ENCODE measurements at regions not wholly inside any gene's neighbourhood (a gene's known extent, or its start where the extent isn't known, plus 50 kb on each side); places are given as distances from the start of the nearest gene placed in this dataset.
A peak's percentile ranks its signal among the peaks of the same experiment; 100 is the strongest.

DNA sequence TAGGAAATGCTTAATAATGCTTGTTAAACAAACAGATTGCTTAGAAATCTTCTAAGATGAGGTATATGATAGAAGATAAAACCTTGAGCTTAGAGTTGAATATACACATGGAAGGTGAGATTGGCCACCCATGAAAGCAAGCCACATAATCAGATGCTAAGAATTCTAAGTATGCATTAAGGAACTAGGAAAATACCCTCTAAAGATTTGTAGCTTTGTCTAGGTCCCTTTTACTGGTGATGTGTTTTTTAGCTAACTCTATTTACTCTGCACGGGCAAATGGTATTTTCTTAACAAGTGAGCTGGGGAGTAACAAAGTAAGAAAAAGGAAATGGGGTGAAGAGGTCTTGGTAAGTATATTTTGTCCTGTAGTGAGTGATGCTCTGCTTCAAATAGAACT is 310.3 kb downstream of the OXSM start:
- H3K9ac ChIP-seq: 0 out of 22 replicates have a peak overlapping the region, but pooled peaks of 1 of the 11 experiments have one; percentile 20
- H3K9me3 ChIP-seq (replicated peaks in 1 of 11): peaks cover 50 to 68% (median 61%) of the 10 kb centered on the region in 11 experiments
- H3K27ac ChIP-seq: peak overlapping the region in 7 of 11 experiments; percentile 6 to 94 (median 93); a peak in 11 of 22 replicates

DNA sequence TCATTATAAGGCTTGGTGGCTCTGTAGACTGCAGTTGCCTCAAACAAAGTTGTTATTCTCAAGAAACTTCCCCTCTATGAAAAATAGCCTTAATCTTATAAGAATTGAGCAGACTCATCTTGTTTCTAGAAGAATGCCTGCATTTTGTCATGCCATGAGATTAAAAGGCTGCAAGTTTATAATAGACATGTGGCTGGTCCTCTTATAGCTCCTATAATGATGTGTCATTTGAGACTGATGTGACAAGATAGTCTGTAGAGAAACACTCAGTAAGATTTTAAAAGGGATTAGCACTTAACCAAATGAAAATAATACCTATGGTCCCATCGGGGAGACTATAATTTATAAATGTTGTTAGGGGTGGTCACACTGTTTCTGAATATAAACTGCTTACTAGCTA is 312.5 kb downstream of the OXSM start:
- TF ChIP-seq Cebpa-rat (IDR thresholded peaks at IDR 0.05): no peak
- H4K20me1 ChIP-seq: no peaks in the 10 kb centered on the region
- H3K9ac ChIP-seq: peak overlapping the region in 7 of 11 experiments; percentile 15 to 86 (median 77); a peak in 10 of 22 replicates
- peak overlapping the region in 10 of 11 experiments; percentile 1 to 93 (median 80); a peak in 17 of 22 replicates for H3K4me2 ChIP-seq
- H3K9me3 ChIP-seq (replicated peaks in 1 of 11): peaks cover 28 to 52% (median 43%) of the 10 kb centered on the region in 11 experiments
- H3K27ac ChIP-seq: peak overlapping the region in 8 of 11 experiments; percentile 84 to 94 (median 90); a peak in 16 of 22 replicates
- H3K36me3 ChIP-seq: peaks cover 0 to 21% (median 0%) of the 10 kb centered on the region in 11 experiments; a peak in 4 of 22 replicates
- peaks cover 41 to 84% (median 74%) of the 10 kb centered on the region in 10 experiments for H3K4me1 ChIP-seq
- no peaks in the 10 kb centered on the region for H3K27me3 ChIP-seq
- no peak overlapping the region for H3K4me3 ChIP-seq

More for the DNA sequence above, 310.3 kb downstream of the OXSM start:
- H3K27me3 ChIP-seq: no peaks in the 10 kb centered on the region
- no peak for TF ChIP-seq Cebpa-rat (IDR thresholded peaks at IDR 0.05)
- peaks cover 24 to 62% (median 57%) of the 10 kb centered on the region in 10 experiments for H3K4me1 ChIP-seq
- no peaks in the 10 kb centered on the region for H4K20me1 ChIP-seq
- peaks cover 0 to 27% (median 0%) of the 10 kb centered on the region in 11 experiments; a peak in 6 of 22 replicates for H3K36me3 ChIP-seq
- peak overlapping the region in 2 of 10 experiments; percentile 4 to 41; a peak in 2 of 20 replicates for H3K4me3 ChIP-seq
- H3K4me2 ChIP-seq: peak overlapping the region in 9 of 11 experiments; percentile 10 to 93 (median 60); a peak in 17 of 22 replicates

DNA sequence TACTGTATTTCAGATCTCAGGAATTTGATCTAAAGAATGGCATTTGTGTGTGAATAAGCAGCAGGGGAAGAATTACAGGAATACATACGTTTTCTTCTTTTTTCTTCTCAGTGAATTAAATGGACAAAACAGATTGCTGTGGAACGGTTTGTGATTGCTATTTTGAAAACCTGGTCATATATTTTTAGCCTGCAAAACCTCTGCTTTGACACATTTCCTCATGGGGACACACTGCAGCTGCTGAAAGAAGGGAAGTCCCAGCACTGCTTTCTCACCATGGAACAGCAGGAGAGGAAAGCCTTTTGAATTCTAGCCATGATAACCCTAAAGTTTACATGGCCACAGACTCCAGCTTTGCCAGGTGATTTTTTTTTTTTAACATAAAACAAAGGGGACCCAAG is 315.0 kb downstream of the OXSM start:
- H3K27me3 ChIP-seq: no peaks in the 10 kb centered on the region
- peak overlapping the region in 10 of 11 experiments; percentile 67 to 94 (median 86); a peak in 21 of 22 replicates for H3K27ac ChIP-seq
- peaks cover 11 to 49% (median 39%) of the 10 kb centered on the region in 11 experiments for H3K9me3 ChIP-seq (replicated peaks in 1 of 11)
- H3K4me3 ChIP-seq: peak overlapping the region in 9 of 10 experiments; percentile 9 to 58 (median 52); a peak in 17 of 20 replicates
- H3K9ac ChIP-seq: peak overlapping the region; percentile 17 to 86 (median 77); a peak in 21 of 22 replicates
- peak in 5 of 11 experiments; percentile 13 to 49 (median 40); a peak in 3 of 22 replicates for TF ChIP-seq Cebpa-rat (IDR thresholded peaks at IDR 0.05)
- peak overlapping the region; percentile 71 to 93 (median 81) for H3K4me2 ChIP-seq
- peaks cover 41 to 92% (median 72%) of the 10 kb centered on the region in 10 experiments for H3K4me1 ChIP-seq
- H4K20me1 ChIP-seq: no peaks in the 10 kb centered on the region
- H3K36me3 ChIP-seq: peaks cover 0 to 15% (median 0%) of the 10 kb centered on the region in 11 experiments; a peak in 3 of 22 replicates

DNA sequence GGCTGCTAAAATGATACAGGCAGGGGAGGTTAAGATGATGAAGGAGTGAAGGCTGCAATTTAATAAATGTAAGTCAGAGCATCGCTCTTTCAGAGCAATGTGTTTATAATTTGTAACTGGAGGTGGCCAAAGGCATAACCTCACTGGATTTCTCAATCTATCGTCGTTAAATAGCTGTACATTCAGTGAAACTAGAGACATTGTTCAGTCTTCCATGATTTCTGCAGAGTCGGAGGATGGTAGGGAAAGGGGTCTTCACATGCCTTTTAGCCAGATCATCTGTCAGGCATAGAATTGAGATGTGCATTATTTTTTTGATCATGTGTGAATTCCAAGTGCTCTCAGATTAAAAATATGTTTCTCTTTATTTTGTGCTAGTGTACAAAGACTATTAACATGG is 315.4 kb downstream of the OXSM start:
- Histone ChIP-seq H3K27me3 (no peaks in the 10 kb centered on the region), H3K9ac (peak overlapping the region; percentile 17 to 86 (median 77); a peak in 21 of 22 replicates), H3K4me3 (peak overlapping the region in 9 of 10 experiments; percentile 9 to 58 (median 52); a peak in 17 of 20 replicates), H4K20me1 (no peaks in the 10 kb centered on the region), H3K27ac (peak overlapping the region in 10 of 11 experiments; percentile 67 to 94 (median 86); a peak in 21 of 22 replicates), H3K36me3 (peaks cover 0 to 19% (median 0%) of the 10 kb centered on the region in 11 experiments; a peak in 3 of 22 replicates), H3K4me1 (peaks cover 41 to 90% (median 69%) of the 10 kb centered on the region in 10 experiments), H3K4me2 (peak overlapping the region; percentile 71 to 93 (median 81)), H3K9me3 (replicated peaks in 1 of 11) (peaks cover 11 to 49% (median 43%) of the 10 kb centered on the region in 11 experiments)
- TF ChIP-seq Cebpa-rat (IDR thresholded peaks at IDR 0.05): no peak

DNA sequence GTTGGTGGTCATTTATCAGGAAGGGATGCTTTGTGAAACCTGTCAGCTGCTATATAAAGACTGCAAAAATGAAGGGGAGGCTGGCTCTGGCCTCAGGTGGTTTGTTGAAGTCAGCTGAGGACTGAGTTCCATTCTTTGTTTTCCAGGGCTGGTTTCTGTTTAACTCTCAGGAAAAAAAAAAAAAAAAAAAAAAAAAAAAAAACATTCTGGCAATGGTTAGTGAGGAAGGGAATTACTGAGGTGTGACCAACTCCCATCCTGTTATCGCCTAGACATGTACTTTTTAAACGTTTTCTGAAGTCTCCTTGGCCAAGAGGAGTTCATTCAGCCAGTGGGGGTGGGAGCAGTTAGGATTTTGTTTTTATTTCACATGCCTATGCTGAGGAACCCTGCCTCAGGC is 316.3 kb downstream of the OXSM start:
- no peak for TF ChIP-seq Cebpa-rat (IDR thresholded peaks at IDR 0.05)
- Histone ChIP-seq H3K27ac (peak overlapping the region in 9 of 11 experiments; percentile 70 to 94 (median 86); a peak in 18 of 22 replicates), H3K4me3 (peak overlapping the region in 7 of 10 experiments; percentile 46 to 58 (median 54); a peak in 12 of 20 replicates), H3K4me1 (peaks cover 41 to 90% (median 67%) of the 10 kb centered on the region in 10 experiments), H3K9me3 (replicated peaks in 1 of 11) (peaks cover 12 to 49% (median 41%) of the 10 kb centered on the region in 11 experiments), H3K9ac (peak overlapping the region in 9 of 11 experiments; percentile 61 to 86 (median 78); a peak in 17 of 22 replicates), H3K27me3 (no peaks in the 10 kb centered on the region), H4K20me1 (no peaks in the 10 kb centered on the region), H3K4me2 (peak overlapping the region; percentile 71 to 93 (median 81)), H3K36me3 (peaks cover 0 to 21% (median 0%) of the 10 kb centered on the region in 11 experiments; a peak in 4 of 22 replicates)

DNA sequence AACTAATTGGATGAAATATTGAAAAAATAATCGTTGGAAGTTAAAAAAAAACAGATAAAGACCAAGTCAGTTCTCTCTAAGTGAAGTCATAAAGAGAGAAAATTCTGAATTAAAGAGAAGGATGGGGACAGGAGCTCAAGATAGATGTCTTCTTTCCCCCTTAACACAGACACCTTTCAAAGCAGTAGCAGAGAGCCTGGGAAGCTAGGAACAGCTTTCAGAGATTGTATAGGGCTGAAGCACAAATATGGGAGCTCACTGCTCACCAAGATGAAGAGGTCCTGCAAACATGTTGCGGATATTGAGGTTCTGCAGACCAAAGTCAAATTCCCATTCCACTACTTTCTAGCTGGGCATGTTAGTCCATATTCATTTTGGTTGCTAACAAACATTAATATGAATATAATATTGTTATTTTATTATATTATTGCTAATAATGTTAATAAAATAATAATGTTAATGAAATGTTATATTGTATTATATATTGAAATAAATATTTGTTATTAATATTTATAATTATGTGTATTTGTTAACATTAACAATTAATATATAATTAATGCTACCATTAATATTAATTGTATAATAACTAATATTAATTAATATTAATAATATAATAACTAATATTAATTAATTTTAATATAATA is 319.1 kb downstream of the OXSM start:
- H3K9me3 ChIP-seq (replicated peaks in 1 of 11): peaks cover 6 to 68% (median 42%) of the 10 kb centered on the region in 11 experiments; a peak in 19 of 22 replicates
- no peak overlapping the region for H3K9ac ChIP-seq
- no peaks in the 10 kb centered on the region for H4K20me1 ChIP-seq
- no peaks in the 10 kb centered on the region for H3K27me3 ChIP-seq
- no peak for TF ChIP-seq Cebpa-rat (IDR thresholded peaks at IDR 0.05)
- H3K4me1 ChIP-seq: peaks cover 29 to 79% (median 43%) of the 10 kb centered on the region in 10 experiments
- H3K27ac ChIP-seq: peak overlapping the region in 5 of 11 experiments; percentile 12 to 94 (median 93); a peak in 6 of 22 replicates
- no peak overlapping the region for H3K4me3 ChIP-seq
- H3K36me3 ChIP-seq: peaks cover 0 to 21% (median 0%) of the 10 kb centered on the region in 11 experiments; a peak in 3 of 22 replicates
- H3K4me2 ChIP-seq: peak overlapping the region in 1 of 11 experiments; percentile 76; a peak in 2 of 22 replicates

DNA sequence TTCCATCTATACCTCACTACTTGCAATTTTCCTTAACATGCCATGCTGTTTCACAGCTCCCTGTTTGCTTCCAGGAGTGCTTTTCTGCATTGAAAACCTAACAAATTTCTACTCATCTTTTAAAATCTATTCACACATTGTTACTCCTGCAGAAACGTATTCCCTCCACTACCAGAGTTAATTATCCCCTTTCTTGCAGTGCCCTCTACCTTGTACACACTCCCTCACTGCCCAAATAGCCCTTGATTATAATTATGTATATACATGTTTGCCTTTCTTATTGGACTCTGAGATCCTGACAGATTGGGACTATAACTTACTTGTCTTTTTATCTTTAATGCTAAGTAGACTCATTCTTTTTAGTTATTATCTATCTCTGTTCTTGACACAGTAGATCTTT is 325.0 kb downstream of the OXSM start:
- Histone ChIP-seq H3K4me1 (peaks cover 0 to 68% (median 28%) of the 10 kb centered on the region in 10 experiments; a peak in 16 of 20 replicates), H3K4me3 (no peak overlapping the region), H3K4me2 (no peak overlapping the region), H3K9me3 (replicated peaks in 1 of 11) (peaks cover 7 to 94% (median 59%) of the 10 kb centered on the region in 11 experiments; a peak in 20 of 22 replicates), H3K27ac (no peak overlapping the region), H3K36me3 (peaks cover 0 to 24% (median 6%) of the 10 kb centered on the region in 11 experiments; a peak in 5 of 22 replicates), H4K20me1 (no peaks in the 10 kb centered on the region), H3K27me3 (no peaks in the 10 kb centered on the region), H3K9ac (no peak overlapping the region)
- TF ChIP-seq Cebpa-rat (IDR thresholded peaks at IDR 0.05): no peak

DNA sequence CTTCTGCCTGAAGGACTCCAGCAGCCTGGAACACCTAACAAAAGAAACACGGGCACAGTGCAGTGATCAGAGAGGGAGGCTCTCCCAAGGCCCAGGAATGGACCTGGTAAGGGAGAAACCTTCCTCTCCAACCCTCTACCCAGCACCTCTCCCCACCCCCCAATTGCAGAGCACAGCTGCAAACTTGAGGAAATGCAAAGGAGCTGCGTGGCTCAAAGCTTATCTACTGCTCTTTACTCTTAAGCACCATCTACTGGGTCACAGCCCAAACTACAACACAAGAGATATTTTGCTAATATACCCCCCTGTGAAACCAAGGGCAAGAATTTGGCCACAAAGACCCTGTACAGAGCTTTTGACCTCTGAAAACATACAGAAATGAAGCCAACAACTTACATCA is 328.3 kb downstream of the OXSM start:
- Histone ChIP-seq H3K9ac (peak overlapping the region in 5 of 11 experiments; percentile 11 to 48 (median 40); a peak in 7 of 22 replicates), H3K4me3 (peak overlapping the region in 1 of 10 experiments; percentile 34; a peak in 2 of 20 replicates), H3K4me2 (peak overlapping the region in 9 of 11 experiments; percentile 10 to 64 (median 42); a peak in 16 of 22 replicates), H3K9me3 (replicated peaks in 1 of 11) (peaks cover 7 to 92% (median 64%) of the 10 kb centered on the region in 11 experiments; a peak in 21 of 22 replicates), H3K27ac (peak overlapping the region in 8 of 11 experiments; percentile 37 to 77 (median 68); a peak in 15 of 22 replicates), H4K20me1 (no peaks in the 10 kb centered on the region), H3K4me1 (peaks cover 0 to 43% (median 23%) of the 10 kb centered on the region in 10 experiments; a peak in 16 of 20 replicates), H3K36me3 (peaks cover 0 to 25% (median 4%) of the 10 kb centered on the region in 11 experiments; a peak in 6 of 22 replicates), H3K27me3 (no peaks in the 10 kb centered on the region)
- TF ChIP-seq Cebpa-rat (IDR thresholded peaks at IDR 0.05): no peak

All from BLaER1 treated with 17β-estradiol and CSF1 and Interleukin-3, amounts not matched to agents 10 nM and 100 nM (cell line).